ENCODE measurements at regions not wholly inside any gene's neighbourhood (a gene's known extent, or its start where the extent isn't known, plus 50 kb on each side); places are given as distances from the start of the nearest gene placed in this dataset.

GRCh38 chr6:90663106-90663505 lies 76.2 kb upstream of the MAP3K7 start:
- TF ChIP-seq CTCF (conservative IDR thresholded peaks at IDR 0.05; ENCODE audit: low read length): no peak
- no peak for DNase-seq (ENCODE audit: low read depth)
- H3K4me3 ChIP-seq (ENCODE audit: low read length): no peak overlapping the region

- no peak overlapping the region for H3K4me3 ChIP-seq (ENCODE audit: low read length)
- TF ChIP-seq CTCF (conservative IDR thresholded peaks at IDR 0.05; ENCODE audit: low read length): no peak
These were observed 74.1 kb upstream of the MAP3K7 start for GRCh38 chr6:90660931-90661330.

DNA sequence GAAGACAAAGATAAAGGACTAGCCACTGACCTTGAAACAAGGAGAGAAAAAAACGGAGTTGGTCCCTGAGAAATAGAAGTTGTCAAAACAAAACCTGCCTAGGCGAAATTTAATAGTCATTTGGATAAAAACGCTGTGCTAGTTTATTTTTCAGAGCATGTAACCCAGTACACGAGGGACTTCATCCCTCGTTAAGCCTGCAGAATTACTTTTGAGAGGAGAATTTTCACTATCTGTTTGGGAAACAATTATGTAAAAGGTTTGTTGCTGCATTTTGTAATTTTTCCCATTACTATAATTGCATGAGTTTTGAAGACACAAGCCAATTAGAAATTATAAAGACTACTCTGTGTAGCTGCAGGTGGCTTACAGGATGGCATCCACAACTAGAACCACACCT lies 71.6 kb upstream of the MAP3K7 start:
- no peak for TF ChIP-seq CTCF (conservative IDR thresholded peaks at IDR 0.05; ENCODE audit: low read length)
- H3K4me3 ChIP-seq (ENCODE audit: low read length): no peak overlapping the region
- no peak for DNase-seq (ENCODE audit: low read depth)

More at GRCh38 chr6:90660931-90661330, 74.1 kb upstream of the MAP3K7 start:
- DNase-seq (ENCODE audit: low read depth): no peak

DNA sequence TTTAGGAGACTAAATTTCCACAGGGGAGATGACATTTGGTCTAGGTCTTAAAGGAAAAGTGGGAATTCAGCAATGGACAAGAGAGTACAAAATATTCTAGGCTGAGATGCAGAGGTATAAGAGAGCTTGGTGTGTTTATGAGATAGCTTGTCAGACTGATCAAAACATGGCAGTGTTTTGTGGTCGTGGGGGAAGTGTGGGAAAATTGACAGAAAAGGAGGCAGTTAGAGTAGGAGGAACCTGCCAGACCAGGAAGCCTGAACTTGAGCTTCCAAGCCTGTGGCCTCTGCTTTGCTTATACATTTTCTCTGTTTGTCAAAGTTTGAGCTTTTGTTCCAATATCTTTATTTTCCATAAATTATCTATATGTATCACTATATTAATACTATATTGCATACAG lies 69.5 kb upstream of the MAP3K7 start:
- no peak overlapping the region for H3K4me3 ChIP-seq (ENCODE audit: low read length)
- TF ChIP-seq CTCF (conservative IDR thresholded peaks at IDR 0.05; ENCODE audit: low read length): no peak
- DNase-seq (ENCODE audit: low read depth): no peak

GRCh38 chr6:90654806-90655205 lies 67.9 kb upstream of the MAP3K7 start:
- no peak for TF ChIP-seq CTCF (conservative IDR thresholded peaks at IDR 0.05; ENCODE audit: low read length)
- H3K4me3 ChIP-seq (ENCODE audit: low read length): no peak overlapping the region
- no peak for DNase-seq (ENCODE audit: low read depth)

DNA sequence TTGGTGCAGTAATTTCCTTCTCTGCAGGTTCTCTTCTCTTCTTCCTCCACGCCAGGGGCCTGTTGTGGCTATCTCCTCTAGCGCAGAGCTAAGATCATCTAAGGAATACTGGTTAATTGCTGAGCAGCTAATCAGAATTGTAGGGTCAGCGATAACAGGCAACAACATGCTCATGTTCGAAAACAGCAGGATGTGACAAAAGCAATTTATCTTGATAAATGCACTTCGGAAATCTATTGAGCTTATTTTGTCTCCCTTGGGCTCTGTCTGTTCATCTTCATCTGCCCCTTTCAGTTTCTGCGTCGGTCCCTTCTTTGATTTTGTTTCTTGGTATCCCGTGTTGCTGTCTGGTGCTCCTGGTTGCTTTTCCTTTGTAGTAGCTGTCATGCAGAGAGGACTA lies 67.3 kb upstream of the MAP3K7 start:
- H3K4me3 ChIP-seq (ENCODE audit: low read length): no peak overlapping the region
- TF ChIP-seq CTCF (conservative IDR thresholded peaks at IDR 0.05; ENCODE audit: low read length): no peak
- DNase-seq (ENCODE audit: low read depth): no peak

DNA sequence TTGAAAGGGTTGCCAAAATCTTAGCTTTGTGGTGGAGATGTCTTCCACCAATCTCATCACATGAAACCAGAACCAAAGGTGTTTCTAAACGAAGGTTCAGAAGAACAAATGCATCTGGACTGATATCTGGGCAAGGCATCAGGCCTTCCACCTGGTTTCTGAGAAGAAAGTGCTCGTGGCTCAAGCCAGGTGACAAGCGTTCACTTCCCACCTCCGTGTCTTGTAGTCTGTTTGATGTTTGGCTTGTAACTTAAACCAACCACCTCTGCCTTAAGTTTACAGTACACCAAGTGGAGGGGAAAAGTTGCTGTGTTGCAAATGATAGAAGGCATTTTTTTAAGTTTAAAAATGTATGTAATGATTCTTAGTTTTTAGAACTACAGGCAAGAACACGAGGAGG lies 66.9 kb upstream of the MAP3K7 start:
- TF ChIP-seq CTCF (conservative IDR thresholded peaks at IDR 0.05; ENCODE audit: low read length): no peak
- no peak for DNase-seq (ENCODE audit: low read depth)
- H3K4me3 ChIP-seq (ENCODE audit: low read length): no peak overlapping the region
